Endothelial cell (in vitro differentiated cells): ENCODE measurements at regions not wholly inside any gene's neighbourhood (a gene's known extent, or its start where the extent isn't known, plus 50 kb on each side); places are given as distances from the start of the nearest gene placed in this dataset.

Experiments
- DNase-seq: peaks from one replicate; pipeline ENCODE4 v3.0.0; 2021; ENCODE audit warnings: low spot score
- H3K27ac Mint-ChIP-seq: one replicate; pipeline ENCODE4 v1.8.0; 2021; ENCODE audit warnings: mixed read lengths, inconsistent platforms; ENCODE audit not compliant: unreplicated experiment
- H3K27me3 Mint-ChIP-seq: one replicate; pipeline ENCODE4 v1.8.0; 2021; ENCODE audit warnings: mild to moderate bottlenecking, moderate library complexity, mixed read lengths, inconsistent platforms; ENCODE audit not compliant: unreplicated experiment
- H3K36me3 Mint-ChIP-seq: one replicate; pipeline ENCODE4 v1.8.0; 2021; ENCODE audit warnings: mild to moderate bottlenecking, low read depth, mixed read lengths, inconsistent platforms; ENCODE audit not compliant: unreplicated experiment
- H3K4me1 Mint-ChIP-seq: one replicate; pipeline ENCODE4 v1.8.0; 2021; ENCODE audit warnings: mild to moderate bottlenecking, mixed read lengths, inconsistent platforms; ENCODE audit not compliant: unreplicated experiment
- H3K4me3 Mint-ChIP-seq: one replicate; pipeline ENCODE4 v1.8.0; 2021; ENCODE audit warnings: mild to moderate bottlenecking, mixed read lengths, inconsistent platforms; ENCODE audit not compliant: unreplicated experiment
- H3K9me3 Mint-ChIP-seq: one replicate; pipeline ENCODE4 v1.8.0; 2021; ENCODE audit warnings: mixed read lengths, inconsistent platforms; ENCODE audit not compliant: unreplicated experiment
- CTCF ChIP-seq: fragments of 200-600 bp; sonication (generic); IDR thresholded peaks from one replicate; pipeline ENCODE4 v1.5.0; 2021; ENCODE audit warnings: antibody characterized with exemption; ENCODE audit not compliant: unreplicated experiment

- H3K9me3 Mint-ChIP-seq: no peaks in the 10 kb centered on the region
- no peaks in the 10 kb centered on the region for H3K36me3 Mint-ChIP-seq
- H3K4me1 Mint-ChIP-seq: peaks cover 17% of the 10 kb centered on the region
- H3K27me3 Mint-ChIP-seq: peaks cover 5% of the 10 kb centered on the region
- H3K27ac Mint-ChIP-seq: no peak overlapping the region
- TF ChIP-seq CTCF: no peak
- H3K4me3 Mint-ChIP-seq: no peak overlapping the region
- DNase-seq: no peak
Observed at GRCh38 chr3:115281697-115282675, 134.9 kb upstream of the ZBTB20 start.

- H3K27ac Mint-ChIP-seq: no peak overlapping the region
- TF ChIP-seq CTCF: no peak
- H3K9me3 Mint-ChIP-seq: no peaks in the 10 kb centered on the region
- peaks cover 3% of the 10 kb centered on the region for H3K27me3 Mint-ChIP-seq
- H3K36me3 Mint-ChIP-seq: no peaks in the 10 kb centered on the region
- no peak for DNase-seq
- H3K4me1 Mint-ChIP-seq: peaks cover 17% of the 10 kb centered on the region
- no peak overlapping the region for H3K4me3 Mint-ChIP-seq
Observed at GRCh38 chr3:115284980-115285379, 137.9 kb upstream of the ZBTB20 start.

- Mint-ChIP-seq H3K27ac (no peak overlapping the region), H3K27me3 (no peaks in the 10 kb centered on the region), H3K36me3 (no peaks in the 10 kb centered on the region), H3K4me3 (no peak overlapping the region), H3K9me3 (no peaks in the 10 kb centered on the region), H3K4me1 (peaks cover 4% of the 10 kb centered on the region)
- DNase-seq: no peak
- no peak for TF ChIP-seq CTCF
Observed at GRCh38 chr3:115286529-115287197, 139.6 kb upstream of the ZBTB20 start.

GRCh38 chr3:115287198-115287597 is 140.1 kb upstream of the ZBTB20 start:
- Mint-ChIP-seq H3K4me1 (no peaks in the 10 kb centered on the region), H3K36me3 (no peaks in the 10 kb centered on the region), H3K4me3 (no peak overlapping the region), H3K9me3 (no peaks in the 10 kb centered on the region), H3K27me3 (no peaks in the 10 kb centered on the region), H3K27ac (no peak overlapping the region)
- TF ChIP-seq CTCF: no peak
- DNase-seq: no peak

- no peaks in the 10 kb centered on the region for H3K4me1 Mint-ChIP-seq
Observed at GRCh38 chr3:115292131-115292530, 145.0 kb upstream of the ZBTB20 start.

More at GRCh38 chr3:115292131-115292530, 145.0 kb upstream of the ZBTB20 start:
- TF ChIP-seq CTCF: no peak
- Mint-ChIP-seq H3K27ac (no peak overlapping the region), H3K9me3 (no peaks in the 10 kb centered on the region), H3K27me3 (no peaks in the 10 kb centered on the region), H3K36me3 (no peaks in the 10 kb centered on the region), H3K4me3 (no peak overlapping the region)
- DNase-seq: no peak
